H9 (cell line): ENCODE measurements at regions not wholly inside any gene's neighbourhood (a gene's known extent, or its start where the extent isn't known, plus 50 kb on each side); places are given as distances from the start of the nearest gene placed in this dataset.

Experiments used
- DNase-seq: peaks from one replicate; pipeline ENCODE4 v3.0.0-alpha.2; 2017
- H2AFZ ChIP-seq: one replicate; pipeline ENCODE4 v1.6.1; 2013; ENCODE audit warnings: mild to moderate bottlenecking, low read length, control low read depth, moderate library complexity
- H2AK5ac ChIP-seq: 2 replicates; pipeline ENCODE4 v1.6.1; 2013; ENCODE audit warnings: low read length, control low read depth, mixed read lengths; ENCODE audit not compliant: insufficient read length
- H2BK120ac ChIP-seq: one replicate; pipeline ENCODE4 v1.6.1; 2013; ENCODE audit warnings: low read depth, mild to moderate bottlenecking, low read length, control low read depth, inconsistent platforms; ENCODE audit not compliant: poor library complexity, severe bottlenecking
- H2BK12ac ChIP-seq: 2 replicates; pipeline ENCODE4 v1.6.1; 2013; ENCODE audit warnings: low read length, control low read depth, mixed read lengths, low read depth; ENCODE audit not compliant: insufficient read length
- H2BK15ac ChIP-seq: 2 replicates; pipeline ENCODE4 v1.6.1; 2013; ENCODE audit warnings: low read depth, low read length, control low read depth
- H2BK20ac ChIP-seq: one replicate; pipeline ENCODE4 v1.6.1; 2013; ENCODE audit warnings: low read depth, mild to moderate bottlenecking, low read length, control low read depth, inconsistent platforms; ENCODE audit not compliant: poor library complexity, severe bottlenecking
- H2BK5ac ChIP-seq: 2 replicates; pipeline ENCODE4 v1.6.1; 2013; ENCODE audit warnings: low read length, control low read depth, mixed read lengths; ENCODE audit not compliant: insufficient read length
- H3K14ac ChIP-seq: 2 replicates; pipeline ENCODE4 v1.6.1; 2013; ENCODE audit warnings: low read length, control low read depth; ENCODE audit not compliant: insufficient read depth
- H3K18ac ChIP-seq: 2 replicates; pipeline ENCODE4 v1.6.1; 2013; ENCODE audit warnings: low read depth, mild to moderate bottlenecking, mixed read lengths, low read length, control low read depth; ENCODE audit not compliant: insufficient read length
- H3K23ac ChIP-seq: 2 replicates; pipeline ENCODE4 v1.6.1; 2013; ENCODE audit warnings: low read length, control low read depth, mixed read lengths, low read depth; ENCODE audit not compliant: insufficient read length
- H3K23me2 ChIP-seq: 2 replicates; pipeline ENCODE4 v1.6.1; 2013; ENCODE audit warnings: low read depth, mild to moderate bottlenecking, mixed read lengths, low read length, control low read depth; ENCODE audit not compliant: insufficient read length, poor library complexity, severe bottlenecking
- H3K27ac ChIP-seq: 2 replicates; pipeline ENCODE4 v1.5.1; 2013; ENCODE audit warnings: low read length, control low read depth, mixed read lengths, low read depth; ENCODE audit not compliant: insufficient read length
- H3K27me3 ChIP-seq: 2 replicates; pipeline ENCODE4 v1.6.1; 2013; ENCODE audit warnings: low read length, control low read depth, inconsistent platforms; ENCODE audit not compliant: insufficient read depth
- H3K4ac ChIP-seq: 2 replicates; pipeline ENCODE4 v1.6.1; 2013; ENCODE audit warnings: low read depth, mild to moderate bottlenecking, control low read depth, inconsistent platforms, low read length, moderate library complexity
- H3K4me1 ChIP-seq: 2 replicates; pipeline ENCODE4 v1.6.1; 2013; ENCODE audit warnings: low read length, control low read depth, inconsistent platforms; ENCODE audit not compliant: insufficient read depth
- H3K4me2 ChIP-seq: 2 replicates; pipeline ENCODE4 v1.6.1; 2013; ENCODE audit warnings: low read length, control low read depth, mixed read lengths; ENCODE audit not compliant: insufficient read length, insufficient read depth
- H3K56ac ChIP-seq: 2 replicates; pipeline ENCODE4 v1.6.1; 2013; ENCODE audit warnings: low read depth, mild to moderate bottlenecking, mixed read lengths, low read length, control low read depth; ENCODE audit not compliant: insufficient read length
- H3K79me1 ChIP-seq: 2 replicates; pipeline ENCODE4 v1.6.1; 2013; ENCODE audit warnings: low read depth, mild to moderate bottlenecking, moderate library complexity, low read length, control low read depth, inconsistent platforms; ENCODE audit not compliant: insufficient read depth, poor library complexity, severe bottlenecking
- H3K79me2 ChIP-seq: 2 replicates; pipeline ENCODE4 v1.6.1; 2013; ENCODE audit warnings: low read length, control low read depth, inconsistent platforms; ENCODE audit not compliant: insufficient read depth
- H3K9ac ChIP-seq: 2 replicates; pipeline ENCODE4 v1.6.1; 2013; ENCODE audit warnings: low read length, control low read depth, mixed read lengths; ENCODE audit not compliant: insufficient read length; ENCODE audit errors: extremely low read depth
- H3K9me3 ChIP-seq: one replicate; pipeline ENCODE4 v1.6.1; 2013; ENCODE audit warnings: low read depth, low read length, inconsistent platforms; ENCODE audit not compliant: control insufficient read depth
- H3T11ph ChIP-seq: one replicate; pipeline ENCODE4 v1.6.1; 2013; ENCODE audit warnings: mild to moderate bottlenecking, low read length, control low read depth, inconsistent platforms
- H4K20me1 ChIP-seq: one replicate; pipeline ENCODE4 v1.6.1; 2013; ENCODE audit not compliant: control insufficient read depth, insufficient read length, insufficient read depth
- H4K5ac ChIP-seq: 2 replicates; pipeline ENCODE4 v1.6.1; 2013; ENCODE audit warnings: low read depth, mild to moderate bottlenecking, mixed read lengths, low read length, control low read depth; ENCODE audit not compliant: insufficient read length
- H4K8ac ChIP-seq: replicated peaks from 2 replicates; pipeline ENCODE4 v1.6.1; 2013; ENCODE audit warnings: low read length, control low read depth, mixed read lengths, low read depth; ENCODE audit not compliant: insufficient read length
- H4K91ac ChIP-seq: 2 replicates; pipeline ENCODE4 v1.6.1; 2013; ENCODE audit warnings: low read depth, mild to moderate bottlenecking, moderate library complexity, mixed read lengths, low read length, control low read depth; ENCODE audit not compliant: insufficient read length
- H3K27ac Mint-ChIP-seq, 3 experiments: 2 replicates in 2 of 3; 3 replicates in 1 of 3; pipeline ENCODE4 v1.8.0; 2020 to 2021; ENCODE audit warnings: mixed read lengths in 3 of 3, mild to moderate bottlenecking in 1 of 3, moderate library complexity in 1 of 3
- H3K27me3 Mint-ChIP-seq: 2 replicates; pipeline ENCODE4 v1.8.0; 2021; ENCODE audit warnings: low read depth, mild to moderate bottlenecking, moderate library complexity, mixed read lengths
- H3K36me3 Mint-ChIP-seq, 3 experiments: 2 replicates in 2 of 3; 3 replicates in 1 of 3; pipeline ENCODE4 v1.8.0; 2020 to 2021; ENCODE audit warnings: low read depth in 3 of 3, mixed read lengths in 3 of 3; ENCODE audit not compliant: insufficient read depth in 1 of 3
- H3K4me1 Mint-ChIP-seq, 2 experiments: 2 replicates each; pipeline ENCODE4 v1.8.0; 2020; ENCODE audit warnings: mixed read lengths in 2 of 2
- H3K4me3 Mint-ChIP-seq, 2 experiments: 2 replicates in 1 of 2; 3 replicates in 1 of 2; pipeline ENCODE4 v1.8.0; 2020 to 2021; ENCODE audit warnings: mild to moderate bottlenecking in 2 of 2, mixed read lengths in 2 of 2, moderate library complexity in 1 of 2
- H3K9me3 Mint-ChIP-seq, 2 experiments: 2 replicates in 1 of 2; 3 replicates in 1 of 2; pipeline ENCODE4 v1.8.0; 2020; ENCODE audit warnings: mild to moderate bottlenecking in 2 of 2, mixed read lengths in 2 of 2, moderate library complexity in 1 of 2
- CTCF ChIP-seq: fragments of 200-600 bp; sonication (generic); conservative IDR thresholded peaks from 3 replicates; pipeline ENCODE4 v1.8.0; 2021; ENCODE audit warnings: antibody characterized with exemption, mild to moderate bottlenecking
- WGBS: extraction: QIAGEN DNeasy Blood & Tissue Kit; methylation state at CpG from one replicate; pipeline ENCODE4 v1.1.7; 2013; ENCODE audit warnings: missing lambda C conversion rate, low lambda C conversion rate, mixed read lengths; ENCODE audit not compliant: insufficient read length; ENCODE audit errors: extremely low coverage; 5-methylcytosine and 5-hydroxymethylcytosine counted together

- peaks cover 4 to 20% (median 12%) of the 10 kb centered on the region in 3 experiments; a peak in 5 of 7 replicates for H3K36me3 Mint-ChIP-seq
Measured at GRCh38 chr14:105908006-105908405, 381.6 kb downstream of the TMEM121 start.

More at GRCh38 chr14:105908006-105908405, 381.6 kb downstream of the TMEM121 start:
- Histone ChIP-seq H3K4me1 (no peaks in the 10 kb centered on the region), H3K4ac (no peak overlapping the region), H3K56ac (no peak overlapping the region), H3K23me2 (no peaks in the 10 kb centered on the region), H3K79me2 (no peaks in the 10 kb centered on the region), H2BK20ac (no peak overlapping the region), H4K20me1 (no peaks in the 10 kb centered on the region), H3K9ac (no peak overlapping the region), H3K14ac (no peak overlapping the region), H4K91ac (no peak overlapping the region), H4K8ac (no peak overlapping the region), H3K9me3 (peaks cover 82% of the 10 kb centered on the region), H2BK12ac (no peak overlapping the region), H2BK5ac (no peak overlapping the region), H3K27me3 (no peaks in the 10 kb centered on the region), H3K18ac (no peak overlapping the region), H3K27ac (no peak overlapping the region), H3K4me2 (no peak overlapping the region), H2AK5ac (no peak overlapping the region), H3K23ac (no peak overlapping the region), H4K5ac (no peak overlapping the region), H2BK15ac (no peak overlapping the region), H3K79me1 (no peaks in the 10 kb centered on the region), H2BK120ac (no peak overlapping the region), H2AFZ (no peak overlapping the region), H3T11ph (no peak overlapping the region)
- no peak overlapping the region for H3K4me3 Mint-ChIP-seq
- DNase-seq: no peak
- H3K4me1 Mint-ChIP-seq: no peaks in the 10 kb centered on the region
- no CpG with 5 or more reads among the region's 6 CpGs for WGBS
- H3K9me3 Mint-ChIP-seq: peaks cover 83 to 93% of the 10 kb centered on the region in 2 experiments
- no peaks in the 10 kb centered on the region; the same call in 1 of the 2 replicates for H3K27me3 Mint-ChIP-seq
- H3K27ac Mint-ChIP-seq: no peak overlapping the region
- no peak for TF ChIP-seq CTCF
